Lower leg skin (tissue), 4 donors: ENCODE measurements at regions not wholly inside any gene's neighbourhood (a gene's known extent, or its start where the extent isn't known, plus 50 kb on each side); places are given as distances from the start of the nearest gene placed in this dataset.
"Not testable (repeated sequence)": the region's sequence is repeated elsewhere in the genome, so short reads cannot be mapped to it uniquely, and the experiment has no call there.

Experiments used
- DNase-seq, 2 donors: peaks; one replicate each; pipeline ENCODE4 v3.0.0-alpha.2; 2019; ENCODE audit warnings: low spot score in 2 of 2
- H3K4me3 ChIP-seq: fragments of 200-600 bp; sonication (generic); 2 replicates; pipeline ENCODE4 v1.5.1; 2017; ENCODE audit warnings: mild to moderate bottlenecking, low read depth; ENCODE audit not compliant: poor library complexity, severe bottlenecking
- CTCF ChIP-seq, 3 donors: fragments of 450-650 bp; IDR thresholded peaks; one replicate each; pipeline ENCODE4 v1.5.1; 2016; ENCODE audit warnings: antibody characterized with exemption in 3 of 3, mild to moderate bottlenecking in 3 of 3, moderate library complexity in 2 of 3
- POLR2A ChIP-seq, 2 donors: fragments of 450-650 bp; IDR thresholded peaks; one replicate each; pipeline ENCODE4 v1.6.1; 2016 to 2017; ENCODE audit warnings: antibody characterized with exemption in 2 of 2, mild to moderate bottlenecking in 1 of 2, moderate library complexity in 1 of 2
- WGBS, 2 donors: methylation state at CpG; one replicate each; pipeline ENCODE4 v1.1.5; 2018; 5-methylcytosine and 5-hydroxymethylcytosine counted together
- intact Hi-C: fragments of 100-400 bp; cut with DNase I; formaldehyde crosslinking; loops from one replicate; pipeline ENCODE4 v1.15.0; 2023; ENCODE audit warnings: low total_unique reads

GRCh38 chrX:3520458-3520857, 174.0 kb upstream of the MXRA5 start:
- no peak overlapping the region for H3K4me3 ChIP-seq
- intact Hi-C loops = no loop called here
- no peak for DNase-seq
- 69 to 71% methylated on average over 3 of the region's 3 CpGs for WGBS, 2 donors
- TF ChIP-seq CTCF (IDR thresholded peaks at IDR 0.05) (no peak), POLR2A (IDR thresholded peaks at IDR 0.05) (no peak)

GRCh38 chrX:3519384-3519783, 172.9 kb upstream of the MXRA5 start:
- 82 to 87% methylated on average over 8 of the region's 8 CpGs for WGBS, 2 donors
- intact Hi-C loops, DNase-seq, H3K4me3 ChIP-seq: not testable (repeated sequence)

- TF ChIP-seq CTCF (IDR thresholded peaks at IDR 0.05) (no peak), POLR2A (IDR thresholded peaks at IDR 0.05) (no peak)
- H3K4me3 ChIP-seq = no peak overlapping the region
- intact Hi-C loops = no loop called here
- WGBS, 2 donors = 55 to 77% methylated on average over 8 to 10 of the region's 10 CpGs
- peak in 1 of 2 donors; percentile 28 for DNase-seq
These were observed 172.4 kb upstream of the MXRA5 start for GRCh38 chrX:3518870-3519269.

- intact Hi-C loops = no loop called here
- 82 to 83% methylated on average over 6 of the region's 6 CpGs for WGBS, 2 donors
- no peak for DNase-seq
- H3K4me3 ChIP-seq = no peak overlapping the region
- no peak for TF ChIP-seq CTCF (IDR thresholded peaks at IDR 0.05)
These were observed 169.6 kb upstream of the MXRA5 start for GRCh38 chrX:3516051-3516541.

- H3K4me3 ChIP-seq = no peak overlapping the region
- TF ChIP-seq CTCF (IDR thresholded peaks at IDR 0.05) (no peak), POLR2A (IDR thresholded peaks at IDR 0.05) (no peak)
- 68 to 77% methylated on average over 3 of the region's 3 CpGs for WGBS, 2 donors
- no peak for DNase-seq
- intact Hi-C loops = no loop called here
These were observed 168.5 kb upstream of the MXRA5 start for GRCh38 chrX:3514996-3515395.

GRCh38 chrX:3512150-3512549, 165.7 kb upstream of the MXRA5 start:
- 43 to 75% methylated on average over 10 of the region's 10 CpGs for WGBS, 2 donors
- DNase-seq, intact Hi-C loops, H3K4me3 ChIP-seq: not testable (repeated sequence)

GRCh38 chrX:3509934-3510333, 163.5 kb upstream of the MXRA5 start:
- TF ChIP-seq POLR2A (IDR thresholded peaks at IDR 0.05) (no peak), CTCF (IDR thresholded peaks at IDR 0.05) (no peak)
- DNase-seq = no peak
- H3K4me3 ChIP-seq = no peak overlapping the region
- intact Hi-C loops = no loop called here
- 74 to 76% methylated on average over 4 of the region's 4 CpGs for WGBS, 2 donors
